Activated T-helper 9 cell treated with anti-CD3 and anti-CD28 coated beads, Interleukin-2, amount 50 U/mL, for 16 hours (primary cell): ENCODE measurements at regions not wholly inside any gene's neighbourhood (a gene's known extent, or its start where the extent isn't known, plus 50 kb on each side); places are given as distances from the start of the nearest gene placed in this dataset.

ENCODE experiments used
- DNase-seq: peaks from one replicate; pipeline ENCODE4 v3.0.0-alpha.2; 2020; ENCODE audit warnings: low read depth

DNA sequence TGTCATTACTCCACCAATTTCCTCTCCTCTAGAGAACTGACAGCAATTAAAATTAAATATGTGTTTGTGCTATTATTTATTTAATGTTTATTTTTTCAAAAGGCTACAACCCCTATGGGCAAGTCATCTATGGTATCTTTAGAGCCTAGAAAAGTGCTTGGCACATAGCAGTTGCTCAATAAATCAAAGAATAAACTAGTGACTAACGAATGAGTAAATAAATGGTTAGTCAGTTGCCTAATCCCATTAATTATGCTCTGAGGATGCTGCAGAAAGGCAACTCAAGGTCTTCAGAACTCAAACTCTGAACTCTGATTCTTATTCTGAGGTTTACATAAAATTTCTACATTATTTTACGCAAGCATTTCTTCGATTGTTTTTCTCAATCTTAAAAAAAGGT, 193.0 kb upstream of the TSHZ2 start:
- no peak for DNase-seq

DNA sequence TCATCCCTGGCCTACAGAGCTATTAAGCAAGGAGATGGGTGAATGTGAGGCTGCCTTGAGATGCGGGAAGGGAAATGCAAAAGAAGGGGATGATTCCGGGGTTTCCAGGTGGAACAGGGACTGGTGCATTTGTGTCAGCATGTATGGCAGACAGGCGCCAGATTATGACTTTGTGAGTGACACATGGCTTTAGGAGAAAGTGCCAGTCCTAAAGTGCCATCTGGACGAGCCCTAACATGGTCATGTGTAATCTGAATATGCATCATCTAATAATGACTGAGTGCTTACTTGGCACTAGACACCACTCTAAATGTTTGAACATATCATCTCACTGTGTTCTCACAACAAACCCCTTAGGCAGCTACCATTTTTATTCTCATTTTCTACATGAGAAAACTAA, 195.0 kb upstream of the TSHZ2 start:
- no peak for DNase-seq

DNA sequence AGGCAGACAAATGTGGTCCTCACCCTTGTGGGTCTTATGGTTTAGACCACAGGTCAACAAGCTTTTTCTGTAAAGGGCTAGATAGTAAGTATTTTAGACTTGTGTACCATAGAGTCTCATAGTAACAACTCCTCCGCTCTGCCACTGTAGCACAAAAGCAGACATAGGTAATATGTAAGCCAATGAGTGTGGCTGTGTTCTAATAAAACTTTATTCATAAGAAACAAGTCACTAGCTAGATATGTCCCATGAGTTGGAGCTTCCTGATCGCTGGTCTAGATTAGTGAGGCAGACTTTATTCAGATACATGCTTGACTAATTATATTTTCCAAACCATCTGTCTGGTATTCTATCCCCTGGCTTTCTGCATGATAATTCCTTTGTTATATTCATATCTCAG, 196.4 kb upstream of the TSHZ2 start:
- no peak for DNase-seq

DNA sequence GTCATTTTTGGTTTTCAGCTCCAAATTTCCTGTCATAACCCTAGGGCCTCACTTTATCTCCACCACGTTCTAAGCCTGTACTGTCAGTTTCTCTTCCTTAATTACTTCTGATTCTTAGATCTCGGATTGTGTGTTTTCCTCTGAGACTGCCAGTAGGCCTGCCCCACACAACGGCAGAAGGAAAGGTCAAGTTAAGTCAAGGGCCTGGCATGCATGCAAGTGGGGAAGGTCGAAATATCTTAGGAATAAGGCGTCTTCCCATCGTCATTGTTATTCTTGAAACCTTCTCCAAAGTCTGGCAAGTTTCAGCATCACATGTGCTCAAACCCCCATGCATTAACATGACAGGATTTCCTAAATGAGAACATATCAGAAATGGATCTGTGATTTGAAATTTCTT, 203.5 kb upstream of the TSHZ2 start:
- no peak for DNase-seq

DNA sequence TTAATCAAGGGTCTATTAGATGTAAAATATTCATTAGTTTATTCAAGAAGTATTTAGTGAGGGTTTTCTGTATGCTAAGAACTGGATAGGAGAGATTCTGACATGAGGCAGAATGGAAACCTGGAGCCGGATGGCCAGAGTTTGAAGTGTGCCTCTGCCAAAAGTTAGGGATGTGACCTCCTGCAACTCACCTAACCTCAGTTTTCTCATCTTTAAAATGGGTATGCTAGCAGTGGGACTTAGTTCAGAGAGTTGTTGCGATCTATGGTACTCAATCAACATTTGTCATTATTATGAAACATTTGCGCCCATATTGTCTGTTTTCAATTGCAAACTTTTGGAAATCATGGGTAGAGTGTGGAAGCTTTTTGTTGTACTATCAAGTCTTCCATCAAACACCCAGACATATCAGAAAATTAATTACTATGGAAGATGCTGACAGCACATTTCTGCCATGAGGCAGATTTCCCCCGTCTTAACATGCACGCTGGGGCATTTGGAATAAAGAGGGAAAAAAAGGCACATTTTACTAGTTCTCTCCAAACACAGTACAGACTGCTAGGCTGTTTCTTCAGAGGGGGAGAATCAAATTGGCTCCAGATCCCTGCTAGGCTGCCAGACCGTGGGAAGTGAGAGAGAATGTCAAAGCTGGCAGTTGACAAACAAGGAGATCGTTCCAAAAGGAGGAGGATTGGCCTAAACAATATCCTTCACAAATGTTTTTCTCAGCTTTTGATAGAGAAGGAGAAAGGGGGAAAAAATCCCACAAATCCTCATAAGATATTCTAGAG, 205.3 kb upstream of the TSHZ2 start:
- no peak for DNase-seq

DNA sequence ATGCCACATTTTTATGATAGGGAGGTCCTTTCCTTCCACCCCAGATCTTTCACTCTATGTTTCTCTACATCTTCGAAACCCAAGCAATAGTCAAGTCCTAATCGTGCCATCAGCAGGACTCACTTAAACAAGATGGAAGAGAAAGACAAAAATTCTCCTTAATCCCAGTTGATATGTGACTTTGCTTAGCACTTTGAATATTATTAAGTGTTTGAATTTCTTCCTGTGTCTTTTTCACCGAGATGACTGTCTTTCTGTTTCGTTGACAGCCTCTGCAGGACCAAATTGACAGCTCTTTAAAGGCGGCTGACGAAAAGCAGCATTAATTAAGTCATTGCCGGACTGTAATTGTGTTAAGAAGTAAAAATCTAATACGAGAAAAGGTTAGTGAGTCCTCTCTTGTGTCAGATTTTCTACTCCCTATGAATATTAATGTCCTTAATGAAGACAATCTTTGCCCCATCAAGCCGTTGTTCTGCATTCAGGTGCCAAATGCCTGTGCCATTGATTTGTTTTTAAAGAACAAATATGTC, 208.8 kb upstream of the TSHZ2 start:
- DNase-seq, result no peak

DNA sequence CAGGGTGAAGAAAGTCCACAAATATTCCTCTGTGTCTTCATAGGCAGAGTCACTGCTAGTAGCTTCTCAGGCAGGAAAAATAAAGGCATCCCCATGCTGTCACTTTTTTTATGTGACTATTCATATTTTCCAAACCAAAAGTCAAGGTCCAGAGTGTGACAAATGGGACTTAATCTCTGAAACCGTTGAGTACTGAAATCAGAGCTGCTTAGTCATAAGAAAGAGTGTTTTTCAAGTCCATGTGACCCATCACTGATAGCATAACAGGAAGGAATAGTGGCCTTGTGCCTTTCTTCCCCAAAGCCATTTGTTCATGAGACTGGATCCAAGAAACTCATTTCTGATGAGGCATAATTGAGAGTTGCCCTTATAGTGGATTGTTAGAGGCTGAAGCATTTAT, 210.3 kb upstream of the TSHZ2 start:
- DNase-seq, result no peak

DNA sequence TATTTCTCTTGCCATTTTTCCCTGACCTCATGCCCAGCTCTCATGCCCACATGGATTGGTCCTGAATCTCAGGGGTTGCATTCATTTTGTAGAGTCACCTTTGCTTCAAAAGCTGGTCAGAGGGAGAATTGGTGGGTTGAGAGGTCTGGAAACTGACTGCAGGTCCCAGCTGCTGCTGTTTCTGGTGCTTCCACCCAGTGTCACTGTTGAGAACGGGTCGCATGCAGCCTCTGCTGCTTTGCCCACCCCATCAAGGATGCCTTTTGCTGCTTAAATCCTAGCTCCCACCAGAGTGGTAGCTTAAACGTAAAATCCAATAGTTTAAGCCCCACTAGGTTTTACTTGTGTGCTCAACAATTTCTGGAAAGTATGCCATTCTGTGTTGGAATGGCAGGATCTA, 211.4 kb upstream of the TSHZ2 start:
- no peak for DNase-seq

DNA sequence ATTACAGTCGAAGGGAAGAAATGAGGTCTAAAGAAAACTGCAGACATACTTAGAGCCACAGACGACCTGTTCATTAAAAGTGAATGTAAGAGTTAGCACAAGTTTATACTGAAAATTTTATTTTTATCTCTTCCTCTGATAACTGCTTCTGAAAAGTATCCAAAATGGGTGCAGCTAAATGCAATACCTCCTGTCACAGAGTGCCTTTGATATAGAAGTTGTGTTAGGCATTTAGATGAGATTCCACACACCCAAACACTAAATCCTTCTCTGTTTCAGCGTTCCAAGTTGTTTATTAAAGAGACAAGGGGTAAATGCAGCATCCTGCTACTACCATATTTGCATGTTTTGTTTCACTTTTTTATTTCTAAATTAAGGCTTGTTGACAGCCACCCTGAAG, 214.7 kb upstream of the TSHZ2 start:
- DNase-seq, result no peak

DNA sequence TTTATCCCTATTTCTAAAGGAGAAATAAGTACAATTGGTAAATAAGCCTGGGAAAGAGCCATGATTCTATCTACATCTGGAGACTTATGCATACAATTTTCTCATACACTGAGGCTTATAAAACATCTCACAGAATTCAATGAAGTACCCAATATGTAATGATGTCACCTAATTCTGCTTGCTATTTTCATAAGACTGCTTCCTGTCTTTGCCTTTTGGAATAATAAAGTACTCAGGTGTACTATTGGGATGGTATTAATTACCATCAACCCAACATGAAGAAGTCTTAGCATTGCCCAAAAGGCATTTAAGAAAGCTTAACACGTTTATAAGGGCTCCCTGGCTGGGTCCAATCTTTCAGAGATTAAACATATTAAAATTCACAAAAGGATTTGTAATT, 216.4 kb upstream of the TSHZ2 start:
- DNase-seq, result no peak

DNA sequence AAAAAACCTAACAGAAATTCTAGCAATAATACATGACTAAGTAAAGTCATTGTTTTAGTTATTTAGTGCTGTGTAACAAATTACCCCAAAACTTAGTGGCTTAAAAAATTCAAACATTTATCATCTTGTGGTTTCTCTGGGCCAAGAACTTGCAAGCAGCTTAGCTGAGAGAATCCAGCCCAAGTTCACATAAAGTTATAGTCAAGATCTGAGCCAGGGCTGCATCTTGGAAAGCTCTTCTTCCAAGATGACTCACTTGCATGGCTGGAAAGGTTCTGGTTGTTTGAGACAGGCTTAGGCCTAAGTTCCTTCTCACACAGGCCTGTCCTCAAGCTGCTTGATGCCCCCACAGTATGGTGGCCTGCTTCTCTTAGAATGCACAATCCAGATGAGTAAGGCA, 217.8 kb upstream of the TSHZ2 start:
- DNase-seq, result no peak

DNA sequence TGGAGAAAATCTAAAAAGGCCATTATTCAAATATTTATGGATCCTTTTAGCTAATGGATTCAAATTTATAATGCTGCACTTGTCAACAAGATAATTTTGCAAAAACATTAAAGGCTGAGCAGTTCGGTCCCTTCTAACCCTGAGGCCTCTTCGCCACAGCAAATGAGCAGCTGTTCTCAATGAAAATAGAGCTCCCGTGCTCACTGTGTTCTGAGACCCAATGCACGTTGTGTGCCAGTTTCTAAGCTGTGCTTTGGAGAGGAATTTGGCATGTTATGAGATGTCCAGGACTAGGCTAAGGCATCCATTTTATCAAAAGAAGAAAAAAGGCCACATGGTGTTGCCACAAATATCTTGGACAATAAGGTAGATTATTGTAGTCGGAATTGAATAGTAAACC, 220.1 kb upstream of the TSHZ2 start:
- no peak for DNase-seq

DNA sequence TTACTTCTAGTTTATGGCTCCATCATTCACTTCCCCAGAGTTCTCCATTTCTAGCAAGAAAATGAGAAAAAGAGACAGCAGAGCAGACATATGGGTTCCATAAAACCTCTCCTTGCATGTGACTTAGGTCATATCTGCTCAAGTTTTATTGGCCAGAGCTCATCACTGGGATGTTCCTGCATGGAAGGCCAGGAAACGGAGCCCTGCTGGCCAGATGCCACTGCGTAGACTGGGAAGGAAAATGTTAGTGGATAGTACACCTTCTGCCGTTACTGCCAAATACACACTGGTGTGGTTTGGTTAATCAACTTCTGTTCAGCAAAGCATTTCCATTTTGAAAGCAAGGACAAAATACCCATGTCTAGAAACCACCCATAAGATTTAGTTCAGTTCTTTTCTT, 220.6 kb upstream of the TSHZ2 start:
- DNase-seq, result no peak

DNA sequence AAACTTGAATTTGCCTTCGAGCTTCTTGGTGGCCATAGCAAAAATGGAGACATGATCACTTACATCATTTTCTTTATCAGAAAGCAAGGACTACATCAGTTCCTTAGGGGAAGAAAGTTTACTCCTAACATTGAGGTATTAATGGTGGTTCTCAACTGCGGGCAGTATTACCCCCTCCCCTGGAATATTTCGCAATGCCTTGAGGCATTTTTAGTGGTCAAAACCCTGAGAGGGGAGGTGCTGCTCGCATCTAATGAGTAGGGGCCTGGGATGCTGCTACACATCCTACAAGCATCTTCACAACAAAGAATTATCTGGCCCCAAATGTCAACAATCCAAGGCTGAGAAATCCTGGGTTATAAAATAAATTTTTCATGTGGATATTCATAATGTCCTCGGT, 222.2 kb upstream of the TSHZ2 start:
- no peak for DNase-seq

DNA sequence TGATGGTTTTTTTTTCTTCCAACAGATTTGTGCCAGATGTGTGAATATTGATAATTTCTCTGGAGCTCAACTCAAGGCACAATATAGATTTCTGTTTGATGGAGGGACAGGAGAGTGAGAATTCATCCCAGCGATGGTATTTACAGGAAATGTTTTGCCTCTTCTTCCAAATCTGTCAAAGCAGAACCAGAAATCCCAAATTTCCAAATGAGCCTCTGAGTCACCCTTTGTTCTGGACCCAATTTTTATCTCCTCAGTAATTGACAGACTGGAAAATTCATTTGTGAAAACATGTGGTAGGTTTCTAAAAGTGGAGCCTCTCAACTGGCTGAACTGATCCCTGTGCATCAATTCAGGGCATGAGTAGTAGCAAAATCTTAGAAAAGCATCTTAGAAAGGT, 223.2 kb upstream of the TSHZ2 start:
- no peak for DNase-seq

DNA sequence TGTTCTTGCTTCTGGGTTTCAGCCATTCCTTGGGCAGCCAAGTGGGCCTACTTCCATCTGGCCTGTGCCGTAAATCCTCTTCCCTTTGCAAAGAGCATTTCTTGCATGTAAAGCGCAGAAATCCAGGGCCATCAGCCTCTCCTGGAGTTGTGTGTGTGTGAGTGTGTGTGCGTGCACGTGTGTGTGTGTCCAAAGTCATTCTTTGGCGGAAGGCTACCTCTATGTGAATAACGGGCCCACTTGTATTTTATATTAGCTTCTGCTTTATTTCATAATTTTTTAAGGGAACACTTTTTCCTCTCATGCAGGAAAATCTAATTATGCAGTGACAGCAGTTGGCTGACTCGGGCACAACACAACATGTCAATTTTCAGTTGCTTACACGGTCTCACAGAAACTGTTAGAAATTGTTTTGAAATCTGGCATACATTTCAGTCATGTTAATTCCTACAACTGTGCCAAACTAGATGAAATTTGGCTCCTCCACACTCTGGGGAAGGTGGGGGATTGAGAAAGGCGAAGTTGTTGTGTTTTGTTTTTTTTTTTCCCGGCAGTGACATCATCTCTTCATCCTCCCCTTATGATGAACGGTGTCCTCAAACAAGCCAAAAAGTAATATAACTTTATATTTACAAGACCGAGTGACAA, 223.7 kb upstream of the TSHZ2 start:
- no peak for DNase-seq

DNA sequence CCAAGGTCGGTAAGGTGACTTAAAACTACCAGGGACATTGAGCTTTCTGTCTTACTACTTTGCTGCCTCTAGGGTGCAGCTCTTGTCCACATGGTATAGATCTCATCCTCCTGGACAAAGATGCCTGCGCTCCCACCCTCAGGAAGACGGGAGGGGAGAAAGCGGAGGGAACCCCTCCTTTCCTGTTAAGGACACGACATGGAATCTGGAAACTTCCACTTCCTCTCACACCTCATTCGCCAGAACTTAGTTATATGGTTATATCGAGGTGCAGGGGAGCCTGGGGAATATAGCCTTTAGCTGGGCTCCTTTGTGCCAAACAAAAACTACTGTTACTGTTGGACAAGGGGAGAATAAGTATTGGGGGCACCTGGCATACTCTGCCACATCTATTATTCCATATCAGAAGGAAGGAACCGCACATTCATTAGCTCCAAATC, 224.3 kb upstream of the TSHZ2 start:
- no peak for DNase-seq

DNA sequence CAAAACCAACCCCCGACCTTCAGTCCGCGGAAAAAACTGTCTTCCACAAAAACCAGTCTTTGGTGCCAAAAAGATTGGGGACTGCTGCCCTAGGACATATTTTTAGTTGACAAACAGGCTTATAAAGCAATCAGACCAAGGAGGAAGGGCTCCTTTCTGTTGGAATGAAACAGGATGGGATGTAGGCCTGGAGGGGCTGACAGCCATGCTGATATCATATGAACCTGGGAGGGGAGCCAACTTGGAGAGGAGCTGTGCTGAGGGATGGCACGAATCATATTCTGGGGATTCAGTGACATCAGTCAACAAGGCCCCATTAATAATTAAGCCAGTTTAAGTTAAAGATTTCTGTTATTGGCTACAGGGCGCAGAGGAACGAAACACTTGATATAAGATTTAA, 225.4 kb upstream of the TSHZ2 start:
- no peak for DNase-seq

DNA sequence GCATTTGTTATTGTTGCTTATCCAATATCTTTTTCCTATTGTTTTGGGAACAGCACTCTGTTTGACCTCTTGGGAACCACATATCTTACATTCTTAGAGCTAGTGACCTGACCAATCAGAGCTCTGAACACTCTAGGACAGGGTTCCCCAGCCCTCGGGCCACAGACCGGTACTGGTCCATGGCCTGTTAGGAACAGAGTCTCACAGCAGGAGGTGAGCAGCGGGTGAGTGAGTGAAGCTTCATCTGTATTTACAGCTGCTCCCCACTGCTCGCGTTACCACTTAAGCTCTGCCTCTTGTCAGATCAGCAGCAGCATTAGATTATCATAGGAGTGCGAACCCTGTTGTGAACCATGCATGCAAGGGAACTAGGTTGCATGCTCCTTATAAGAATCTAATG, 226.0 kb upstream of the TSHZ2 start:
- DNase-seq, result no peak

DNA sequence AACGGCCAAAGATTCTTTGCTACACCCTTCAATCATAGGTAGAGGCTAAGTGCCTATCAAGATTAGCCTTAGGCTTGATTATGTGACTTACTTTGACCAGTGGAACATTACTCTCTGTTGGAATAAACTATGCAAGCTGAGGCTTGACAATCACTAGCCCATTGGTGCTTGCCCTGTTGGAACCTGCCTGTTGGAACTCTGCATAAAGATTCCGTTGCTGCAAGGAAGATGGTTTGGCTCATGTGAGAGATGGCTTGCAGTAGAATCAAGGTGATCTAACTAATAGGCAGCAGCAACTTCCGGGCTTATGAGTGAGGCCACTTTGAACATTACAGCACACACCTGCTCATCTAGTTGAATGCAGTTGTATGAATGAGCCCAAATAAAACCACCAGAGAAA, 227.7 kb upstream of the TSHZ2 start:
- no peak for DNase-seq

DNA sequence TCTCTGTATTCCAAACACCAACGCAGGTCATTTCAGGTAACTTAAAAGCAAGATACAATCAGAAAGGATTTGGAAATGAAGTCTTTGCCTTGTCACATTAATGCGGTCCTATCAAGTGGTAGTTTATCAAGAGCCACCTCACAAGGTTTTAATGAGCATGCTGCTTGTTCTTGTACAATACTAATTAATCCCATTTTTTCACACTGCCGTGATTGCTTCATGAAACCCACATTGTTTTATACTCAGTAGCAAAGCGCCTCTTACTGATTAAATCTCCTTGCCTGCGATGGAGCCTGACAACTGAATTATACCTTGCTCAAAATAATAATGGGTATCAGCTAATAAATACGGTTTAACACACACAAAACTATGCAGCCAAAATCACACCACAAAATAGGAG, 234.1 kb upstream of the TSHZ2 start:
- DNase-seq, result no peak

DNA sequence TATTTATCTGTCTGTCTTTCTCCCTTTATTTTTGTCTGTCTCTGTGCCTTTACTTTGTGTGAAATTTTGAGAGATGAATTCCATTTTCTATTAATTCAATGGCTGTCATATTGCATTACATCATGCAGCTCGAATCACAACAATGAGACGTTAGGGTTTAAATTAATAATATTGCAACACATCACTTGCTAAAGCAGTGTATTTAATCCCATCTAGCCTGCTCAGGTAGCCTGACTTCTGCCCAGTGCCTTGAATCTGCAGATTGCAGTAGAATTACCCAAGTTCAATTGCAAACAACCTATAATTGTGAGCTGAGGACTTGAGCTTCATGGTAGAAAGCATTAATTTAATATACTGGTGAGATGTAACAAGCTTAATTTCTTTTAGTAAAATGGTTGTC, 235.7 kb upstream of the TSHZ2 start:
- no peak for DNase-seq

DNA sequence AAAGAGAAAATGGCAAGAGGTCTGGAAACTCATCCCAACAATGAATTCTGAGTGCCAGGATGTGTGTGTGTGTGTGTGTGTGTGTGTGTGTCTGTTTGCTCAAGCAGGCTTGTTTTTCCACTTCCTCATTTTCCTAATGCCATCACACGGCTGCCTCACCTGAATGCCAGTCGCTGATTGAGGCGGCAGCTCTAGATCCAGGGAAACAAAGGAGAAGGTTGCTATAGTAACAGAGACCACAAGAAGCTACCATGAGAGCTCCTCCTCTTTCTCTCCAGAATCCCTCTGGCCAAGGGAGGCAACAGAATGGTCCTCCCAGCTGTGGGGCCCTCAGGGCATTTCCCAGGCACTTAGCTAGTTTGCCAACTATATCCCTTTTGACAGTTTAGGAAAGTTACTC, 241.1 kb upstream of the TSHZ2 start:
- no peak for DNase-seq
